HFFc6 (cell line): ENCODE measurements at regions not wholly inside any gene's neighbourhood (a gene's known extent, or its start where the extent isn't known, plus 50 kb on each side); places are given as distances from the start of the nearest gene placed in this dataset.

Source experiments
- DNase-seq: peaks from one replicate; pipeline ENCODE4 v3.0.0-alpha.2; 2018
- H3K27ac Mint-ChIP-seq: 2 replicates; pipeline ENCODE4 v1.8.0; 2020; ENCODE audit warnings: mild to moderate bottlenecking, mixed read lengths
- H3K27me3 Mint-ChIP-seq: 2 replicates; pipeline ENCODE4 v1.8.0; 2021; ENCODE audit warnings: mild to moderate bottlenecking, moderate library complexity, mixed read lengths; ENCODE audit not compliant: insufficient read depth
- H3K36me3 Mint-ChIP-seq: 2 replicates; pipeline ENCODE4 v1.8.0; 2021; ENCODE audit warnings: low read depth, mixed read lengths
- H3K4me1 Mint-ChIP-seq: 2 replicates; pipeline ENCODE4 v1.8.0; 2020; ENCODE audit warnings: low read depth, mixed read lengths
- H3K4me3 Mint-ChIP-seq: 2 replicates; pipeline ENCODE4 v1.8.0; 2020; ENCODE audit warnings: mild to moderate bottlenecking, moderate library complexity, mixed read lengths
- H3K9me3 Mint-ChIP-seq: 2 replicates; pipeline ENCODE4 v1.8.0; 2020; ENCODE audit warnings: mild to moderate bottlenecking, mixed read lengths
- CTCF ChIP-seq: fragments of 200-600 bp; sonication (generic); IDR thresholded peaks from 2 replicates; pipeline ENCODE4 v1.5.0; 2021; ENCODE audit warnings: antibody characterized with exemption, mild to moderate bottlenecking

- DNase-seq: no peak
- Mint-ChIP-seq H3K27me3 (peaks cover 16% of the 10 kb centered on the region), H3K27ac (no peak overlapping the region), H3K4me3 (no peak overlapping the region), H3K36me3 (no peaks in the 10 kb centered on the region), H3K4me1 (peaks cover 17% of the 10 kb centered on the region), H3K9me3 (no peaks in the 10 kb centered on the region)
- no peak for TF ChIP-seq CTCF
These were observed 512.5 kb upstream of the PROK2 start for GRCh38 chr3:72297481-72297880.

- H3K27ac Mint-ChIP-seq: no peak overlapping the region
- DNase-seq: no peak
- no peaks in the 10 kb centered on the region for H3K36me3 Mint-ChIP-seq
- no peak for TF ChIP-seq CTCF
- H3K9me3 Mint-ChIP-seq: no peaks in the 10 kb centered on the region
- H3K4me3 Mint-ChIP-seq: no peak overlapping the region
- H3K27me3 Mint-ChIP-seq: peaks cover 16% of the 10 kb centered on the region
- peaks cover 17% of the 10 kb centered on the region for H3K4me1 Mint-ChIP-seq
These were observed 511.6 kb upstream of the PROK2 start for GRCh38 chr3:72296477-72297111.

GRCh38 chr3:72295962-72296450 is 511.1 kb upstream of the PROK2 start:
- no peak overlapping the region for H3K4me3 Mint-ChIP-seq
- no peak for TF ChIP-seq CTCF
- peaks cover 17% of the 10 kb centered on the region for H3K4me1 Mint-ChIP-seq
- no peak for DNase-seq
- no peak overlapping the region for H3K27ac Mint-ChIP-seq
- no peaks in the 10 kb centered on the region for H3K36me3 Mint-ChIP-seq
- peaks cover 17% of the 10 kb centered on the region for H3K27me3 Mint-ChIP-seq
- no peaks in the 10 kb centered on the region for H3K9me3 Mint-ChIP-seq

- no peak for TF ChIP-seq CTCF
- no peak overlapping the region for H3K4me3 Mint-ChIP-seq
- peaks cover 17% of the 10 kb centered on the region for H3K4me1 Mint-ChIP-seq
These were observed 510.5 kb upstream of the PROK2 start for GRCh38 chr3:72295276-72295961.

GRCh38 chr3:72290859-72291638 is 506.1 kb upstream of the PROK2 start:
- Mint-ChIP-seq H3K27ac (no peak overlapping the region; the same call in 1 of the 2 replicates), H3K36me3 (no peaks in the 10 kb centered on the region), H3K4me1 (peaks cover 8% of the 10 kb centered on the region), H3K27me3 (peaks cover 34% of the 10 kb centered on the region), H3K9me3 (no peaks in the 10 kb centered on the region), H3K4me3 (no peak overlapping the region)
- no peak for TF ChIP-seq CTCF
- no peak for DNase-seq

More at GRCh38 chr3:72295276-72295961, 510.5 kb upstream of the PROK2 start:
- H3K36me3 Mint-ChIP-seq: no peaks in the 10 kb centered on the region
- peaks cover 23% of the 10 kb centered on the region for H3K27me3 Mint-ChIP-seq
- H3K9me3 Mint-ChIP-seq: no peaks in the 10 kb centered on the region
- DNase-seq: no peak
- H3K27ac Mint-ChIP-seq: no peak overlapping the region
